ENCODE measurements at regions not wholly inside any gene's neighbourhood (a gene's known extent, or its start where the extent isn't known, plus 50 kb on each side); places are given as distances from the start of the nearest gene placed in this dataset.

GRCh38 chr4:16437836-16438235 is 211.6 kb upstream of the TAPT1 start (continued):
- TF ChIP-seq MAFK (IDR thresholded peaks at IDR 0.05; ENCODE audit: low read depth, low read length), result no peak

- FAIRE-seq, result no peak
- Histone ChIP-seq H2BK15ac (ENCODE audit: low read length) (no peak overlapping the region), H3K23me2 (ENCODE audit: low read depth, low read length) (no peaks in the 10 kb centered on the region), H3K9ac (replicated peaks in 1 of 4; ENCODE audit: extremely low read depth in 1 of 4, low read depth in 3 of 4, low read length in 3 of 4) (no peak overlapping the region), H3K27ac (ENCODE audit: low read depth, low read length) (no peak overlapping the region), H3K4me3 (ENCODE audit: extremely low read depth in 1 of 4, insufficient read depth in 2 of 4, low read depth in 3 of 4, low read length in 4 of 4) (no peak overlapping the region), H4K20me1 (replicated peaks in 1 of 2; ENCODE audit: control insufficient read depth in 1 of 2, insufficient read depth in 2 of 2, low read length in 2 of 2) (no peaks in the 10 kb centered on the region), H3K4me2 (ENCODE audit: insufficient read depth in 1 of 2, low read depth in 2 of 2, low read length in 2 of 2) (no peak overlapping the region), H3K79me2 (ENCODE audit: control insufficient read depth in 1 of 2, insufficient read depth in 2 of 2, low read length in 2 of 2) (no peaks in the 10 kb centered on the region), H3K56ac (replicated peaks; ENCODE audit: insufficient read length, low read depth, low read length) (no peak overlapping the region), H2AK5ac (ENCODE audit: low read depth, low read length) (no peak overlapping the region), H3K23ac (ENCODE audit: insufficient read length) (no peak overlapping the region), H2BK5ac (ENCODE audit: low read depth, low read length) (no peak overlapping the region), H4K91ac (replicated peaks; ENCODE audit: insufficient read length, low read length) (no peak overlapping the region), H3K4me1 (replicated peaks in 1 of 4; ENCODE audit: control insufficient read depth in 3 of 4, insufficient read depth in 4 of 4, low read length in 3 of 4) (no peaks in the 10 kb centered on the region), H3K14ac (ENCODE audit: insufficient read length) (no peak overlapping the region), H4K8ac (ENCODE audit: extremely low read depth, insufficient read depth, low read length) (no peak overlapping the region), H3K18ac (ENCODE audit: extremely low read depth, low read length) (no peak overlapping the region), H3K4ac (replicated peaks; ENCODE audit: insufficient read length, low read depth, low read length) (no peak overlapping the region), H3K36me3 (ENCODE audit: control insufficient read depth in 2 of 4, insufficient read depth in 4 of 4, low read length in 3 of 4) (no peaks in the 10 kb centered on the region), H2AFZ (ENCODE audit: low read length) (no peak overlapping the region), H4K5ac (ENCODE audit: insufficient read length, low read depth, low read length) (no peak overlapping the region), H3K79me1 (ENCODE audit: low read depth, low read length) (no peaks in the 10 kb centered on the region), H2BK120ac (replicated peaks; ENCODE audit: low read depth, low read length) (no peak overlapping the region), H2BK20ac (ENCODE audit: low read length) (no peak overlapping the region), H3K9me3 (ENCODE audit: insufficient read depth in 2 of 2, low read depth in 1 of 2, low read length in 1 of 2) (no peaks in the 10 kb centered on the region), H3K27me3 (replicated peaks in 1 of 4; ENCODE audit: control insufficient read depth in 3 of 4, extremely low read depth in 1 of 4, insufficient read depth in 3 of 4, low read length in 3 of 4) (no peaks in the 10 kb centered on the region), H2BK12ac (ENCODE audit: low read depth, low read length) (no peak overlapping the region)
- no peak for DNase-seq (ENCODE audit: low read depth in 1 of 2, low spot score in 2 of 2)
- TF ChIP-seq CBX8 (IDR thresholded peaks at IDR 0.05; ENCODE audit: borderline replicate concordance, low read depth, low read length), result no peak
- TF ChIP-seq POU5F1 (IDR thresholded peaks at IDR 0.05; ENCODE audit: low read depth, low read length), result no peak
- TF ChIP-seq, protein P1, sequence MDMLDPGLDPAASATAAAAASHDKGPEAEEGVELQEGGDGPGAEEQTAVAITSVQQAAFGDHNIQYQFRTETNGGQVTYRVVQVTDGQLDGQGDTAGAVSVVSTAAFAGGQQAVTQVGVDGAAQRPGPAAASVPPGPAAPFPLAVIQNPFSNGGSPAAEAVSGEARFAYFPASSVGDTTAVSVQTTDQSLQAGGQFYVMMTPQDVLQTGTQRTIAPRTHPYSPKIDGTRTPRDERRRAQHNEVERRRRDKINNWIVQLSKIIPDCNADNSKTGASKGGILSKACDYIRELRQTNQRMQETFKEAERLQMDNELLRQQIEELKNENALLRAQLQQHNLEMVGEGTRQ (IDR thresholded peaks at IDR 0.05; ENCODE audit: low read length), result no peak
- TF ChIP-seq SUZ12 (IDR thresholded peaks at IDR 0.05; ENCODE audit: low read length), result no peak
- no peak for TF ChIP-seq EP300 (IDR thresholded peaks at IDR 0.05; ENCODE audit: borderline replicate concordance in 1 of 2, low read depth in 2 of 2, low read length in 2 of 2)
- CTCF ChIA-PET (ENCODE audit: partially characterized antibody), result interaction anchor here (0.6 to 1.5 kb wide), 3 partner anchors 15 to 915 kb away, joined by 3 to 4 read pairs (median 3); no protein-coding TSS in a partner anchor
- POLR2A ChIA-PET (ENCODE audit: partially characterized antibody), result no interaction called here
Measured at GRCh38 chr4:16431866-16432265, 205.6 kb upstream of the TAPT1 start.
